ENCODE measurements at regions not wholly inside any gene's neighbourhood (a gene's known extent, or its start where the extent isn't known, plus 50 kb on each side); places are given as distances from the start of the nearest gene placed in this dataset.

DNA sequence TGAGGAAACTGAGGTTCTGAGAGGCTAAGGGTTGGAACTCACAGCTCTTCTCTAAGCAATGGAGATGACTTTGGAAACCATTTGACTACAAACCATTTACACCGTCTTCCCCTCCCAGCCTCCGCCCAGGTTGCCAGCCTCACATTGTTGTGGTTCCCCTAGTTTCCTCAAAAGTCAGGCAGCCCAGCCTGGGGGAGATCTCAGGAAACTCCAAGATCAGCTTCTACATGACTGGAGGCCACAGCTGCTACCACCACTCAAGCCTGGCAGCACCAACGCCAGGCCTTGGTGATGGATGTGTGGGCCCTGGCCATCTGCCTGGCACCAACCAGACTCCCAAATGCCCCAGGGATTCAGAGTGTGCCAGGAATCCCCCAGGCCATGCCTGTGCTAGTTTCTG, 207.9 kb downstream of the TSHZ3 start:
- no peak for TF ChIP-seq CTCF (IDR thresholded peaks at IDR 0.05; ENCODE audit: low read length)
- TF ChIP-seq EZH2phosphoT487 (IDR thresholded peaks at IDR 0.05; ENCODE audit: low read length): no peak

Data from MM.1S (cell line).